ENCODE measurements at regions not wholly inside any gene's neighbourhood (a gene's known extent, or its start where the extent isn't known, plus 50 kb on each side); places are given as distances from the start of the nearest gene placed in this dataset.
"Not testable (repeated sequence)": the region's sequence is repeated elsewhere in the genome, so short reads cannot be mapped to it uniquely, and the experiment has no call there.

GRCh38 chrX:88838392-88838791 is 91.4 kb downstream of the CPXCR1 start:
- Histone ChIP-seq H3K4me3 (replicated peaks in 1 of 3; ENCODE audit: insufficient read depth in 1 of 3, low read depth in 1 of 3, low read length in 3 of 3) (no peak overlapping the region), H3K36me3 (ENCODE audit: control insufficient read depth in 2 of 2, extremely low read depth in 1 of 2, insufficient read depth in 2 of 2, low read length in 2 of 2) (no peaks in the 10 kb centered on the region), H4K20me1 (replicated peaks; ENCODE audit: control insufficient read depth, extremely low read depth, insufficient read depth, low read length) (no peaks in the 10 kb centered on the region), H2AFZ (ENCODE audit: low read depth, low read length) (no peak overlapping the region), H3K4me1 (ENCODE audit: control insufficient read depth, extremely low read depth, insufficient read depth, low read length) (no peaks in the 10 kb centered on the region), H3K27ac (ENCODE audit: insufficient read depth, low read depth, low read length) (no peak overlapping the region), H3K9me1 (replicated peaks; ENCODE audit: control insufficient read depth, extremely low read depth, insufficient read depth, low read length) (no peaks in the 10 kb centered on the region), H3K79me2 (ENCODE audit: control insufficient read depth, insufficient read depth, low read length) (no peaks in the 10 kb centered on the region), H3K9me3 (replicated peaks; ENCODE audit: control insufficient read depth, insufficient read depth, low read length) (no peaks in the 10 kb centered on the region), H3K4me2 (ENCODE audit: insufficient read depth, low read length) (no peak overlapping the region), H3K27me3 (ENCODE audit: control insufficient read depth in 2 of 2, insufficient read depth in 2 of 2, low read length in 2 of 2) (no peaks in the 10 kb centered on the region), H3K9ac (replicated peaks; ENCODE audit: extremely low read depth, insufficient read depth, low read length) (no peak overlapping the region)
- ChIA-PET CTCF (no interaction called here), POLR2A (no interaction called here)
- no peak for DNase-seq (ENCODE audit: low read depth, low spot score)
- intact Hi-C loops (cut with micrococcal nuclease) (no loop called here), dilution Hi-C loops (cut with MboI; ENCODE audit: extremely low pct_ligation_motif_present, low sequenced_read_pairs) (no loop called here)
- no TSS peak for BruUV-seq (replicated peaks)
- no peak for FAIRE-seq
- no peak for TF ChIP-seq CTCF (IDR thresholded peaks at IDR 0.05; ENCODE audit: extremely low read depth in 1 of 2, insufficient read depth in 1 of 2, low read depth in 1 of 2, low read length in 2 of 2)
- no peak for TF ChIP-seq EZH2 (IDR thresholded peaks at IDR 0.05; ENCODE audit: borderline replicate concordance, low read depth, low read length, severe bottlenecking)
- no peak for TF ChIP-seq JUN (IDR thresholded peaks at IDR 0.05; ENCODE audit: borderline replicate concordance, insufficient read depth, insufficient read length, low read depth)
- no peak for TF ChIP-seq FOS (IDR thresholded peaks at IDR 0.05; ENCODE audit: borderline replicate concordance, insufficient read depth, low read length)
- TF ChIP-seq POLR2AphosphoS5 (IDR thresholded peaks at IDR 0.05; ENCODE audit: insufficient read depth, low read depth, low read length): no peak
- TF ChIP-seq MYC (IDR thresholded peaks at IDR 0.05; ENCODE audit: low read depth, low read length): no peak
- no peak for TF ChIP-seq POLR2A (IDR thresholded peaks at IDR 0.05; ENCODE audit: low read depth, low read length)
- no peak for TF ChIP-seq GATA2 (IDR thresholded peaks at IDR 0.05; ENCODE audit: insufficient read depth, insufficient read length, low read depth, low read length)
- no peak for TF ChIP-seq MAX (IDR thresholded peaks at IDR 0.05; ENCODE audit: insufficient read depth, insufficient read length)

- H3K27me3 ChIP-seq (ENCODE audit: control insufficient read depth in 2 of 2, insufficient read depth in 2 of 2, low read length in 2 of 2); H3K27ac ChIP-seq (ENCODE audit: insufficient read depth, low read depth, low read length); dilution Hi-C loops (cut with MboI; ENCODE audit: extremely low pct_ligation_motif_present, low sequenced_read_pairs); H3K4me3 ChIP-seq (replicated peaks in 1 of 3; ENCODE audit: insufficient read depth in 1 of 3, low read depth in 1 of 3, low read length in 3 of 3); H3K79me2 ChIP-seq (ENCODE audit: control insufficient read depth, insufficient read depth, low read length); intact Hi-C loops (cut with micrococcal nuclease); FAIRE-seq; DNase-seq (ENCODE audit: low read depth, low spot score); BruUV-seq (replicated peaks); H3K4me1 ChIP-seq (ENCODE audit: control insufficient read depth, extremely low read depth, insufficient read depth, low read length); H3K9me1 ChIP-seq (replicated peaks; ENCODE audit: control insufficient read depth, extremely low read depth, insufficient read depth, low read length); H3K36me3 ChIP-seq (ENCODE audit: control insufficient read depth in 2 of 2, extremely low read depth in 1 of 2, insufficient read depth in 2 of 2, low read length in 2 of 2); H4K20me1 ChIP-seq (replicated peaks; ENCODE audit: control insufficient read depth, extremely low read depth, insufficient read depth, low read length); H2AFZ ChIP-seq (ENCODE audit: low read depth, low read length); H3K4me2 ChIP-seq (ENCODE audit: insufficient read depth, low read length); H3K9me3 ChIP-seq (replicated peaks; ENCODE audit: control insufficient read depth, insufficient read depth, low read length); H3K9ac ChIP-seq (replicated peaks; ENCODE audit: extremely low read depth, insufficient read depth, low read length); POLR2A ChIA-PET: not testable (repeated sequence)
- CTCF ChIA-PET: interaction anchor here (1.2 kb wide), 1 partner anchor 78 kb away, joined by 3 read pairs; no protein-coding TSS in a partner anchor
These were observed 96.8 kb downstream of the CPXCR1 start for GRCh38 chrX:88843841-88844240.
